ENCODE measurements at regions not wholly inside any gene's neighbourhood (a gene's known extent, or its start where the extent isn't known, plus 50 kb on each side); places are given as distances from the start of the nearest gene placed in this dataset.
"Not testable (repeated sequence)": the region's sequence is repeated elsewhere in the genome, so short reads cannot be mapped to it uniquely, and the experiment has no call there.

GRCh38 chr17:71547904-71548303 lies 572.9 kb upstream of the SOX9 start:
- DNase-seq (ENCODE audit: low spot score): no peak

GRCh38 chr17:71548540-71549190 lies 572.2 kb upstream of the SOX9 start:
- no peak for DNase-seq (ENCODE audit: low spot score)

- no peak for DNase-seq (ENCODE audit: low spot score)
Observed at GRCh38 chr17:71550675-71551074, 570.1 kb upstream of the SOX9 start.

- no peak for DNase-seq (ENCODE audit: low spot score)
Observed at GRCh38 chr17:71553381-71553780, 567.4 kb upstream of the SOX9 start.

- no peak for DNase-seq (ENCODE audit: low spot score)
Observed at GRCh38 chr17:71558901-71559300, 561.9 kb upstream of the SOX9 start.

GRCh38 chr17:71572343-71572742 lies 548.5 kb upstream of the SOX9 start:
- no peak for DNase-seq (ENCODE audit: low spot score)

GRCh38 chr17:71578446-71578845 lies 542.4 kb upstream of the SOX9 start:
- DNase-seq (ENCODE audit: low spot score): no peak

- no peak for DNase-seq (ENCODE audit: low spot score)
Observed at GRCh38 chr17:71580220-71580619, 540.6 kb upstream of the SOX9 start.

- DNase-seq (ENCODE audit: low spot score): no peak
Observed at GRCh38 chr17:71585540-71585939, 535.3 kb upstream of the SOX9 start.

GRCh38 chr17:71592431-71592830 lies 528.4 kb upstream of the SOX9 start:
- no peak for DNase-seq (ENCODE audit: low spot score)

- no peak for DNase-seq (ENCODE audit: low spot score)
Observed at GRCh38 chr17:71593078-71593477, 527.7 kb upstream of the SOX9 start.

GRCh38 chr17:71599583-71599982 lies 521.2 kb upstream of the SOX9 start:
- not testable (repeated sequence) for DNase-seq (ENCODE audit: low spot score)

GRCh38 chr17:71600137-71600789 lies 520.6 kb upstream of the SOX9 start:
- no peak for DNase-seq (ENCODE audit: low spot score)

- no peak for DNase-seq (ENCODE audit: low spot score)
Observed at GRCh38 chr17:71601894-71602504, 518.8 kb upstream of the SOX9 start.

- DNase-seq (ENCODE audit: low spot score): no peak
Observed at GRCh38 chr17:71613996-71614395, 506.8 kb upstream of the SOX9 start.

- no peak for DNase-seq (ENCODE audit: low spot score)
Observed at GRCh38 chr17:71615820-71616219, 505.0 kb upstream of the SOX9 start.

GRCh38 chr17:71617767-71618166 lies 503.1 kb upstream of the SOX9 start:
- not testable (repeated sequence) for DNase-seq (ENCODE audit: low spot score)

- DNase-seq (ENCODE audit: low spot score): no peak
Observed at GRCh38 chr17:71625330-71625729, 495.5 kb upstream of the SOX9 start.

GRCh38 chr17:71628306-71628705 lies 492.5 kb upstream of the SOX9 start:
- no peak for DNase-seq (ENCODE audit: low spot score)

GRCh38 chr17:71631483-71631882 lies 489.3 kb upstream of the SOX9 start:
- DNase-seq (ENCODE audit: low spot score): no peak

GRCh38 chr17:71632328-71632727 lies 488.5 kb upstream of the SOX9 start:
- DNase-seq (ENCODE audit: low spot score): no peak

- no peak for DNase-seq (ENCODE audit: low spot score)
Observed at GRCh38 chr17:71633391-71633849, 487.4 kb upstream of the SOX9 start.

- DNase-seq (ENCODE audit: low spot score): no peak
Observed at GRCh38 chr17:71634376-71634775, 486.4 kb upstream of the SOX9 start.
